GOT3 (cell line): ENCODE measurements at regions not wholly inside any gene's neighbourhood (a gene's known extent, or its start where the extent isn't known, plus 50 kb on each side); places are given as distances from the start of the nearest gene placed in this dataset.

ENCODE experiments used
- DNase-seq: peaks from one replicate; lab custom pipeline; 2025; ENCODE audit warnings: mixed read lengths; lab: John Stamatoyannopoulos, UW

DNA sequence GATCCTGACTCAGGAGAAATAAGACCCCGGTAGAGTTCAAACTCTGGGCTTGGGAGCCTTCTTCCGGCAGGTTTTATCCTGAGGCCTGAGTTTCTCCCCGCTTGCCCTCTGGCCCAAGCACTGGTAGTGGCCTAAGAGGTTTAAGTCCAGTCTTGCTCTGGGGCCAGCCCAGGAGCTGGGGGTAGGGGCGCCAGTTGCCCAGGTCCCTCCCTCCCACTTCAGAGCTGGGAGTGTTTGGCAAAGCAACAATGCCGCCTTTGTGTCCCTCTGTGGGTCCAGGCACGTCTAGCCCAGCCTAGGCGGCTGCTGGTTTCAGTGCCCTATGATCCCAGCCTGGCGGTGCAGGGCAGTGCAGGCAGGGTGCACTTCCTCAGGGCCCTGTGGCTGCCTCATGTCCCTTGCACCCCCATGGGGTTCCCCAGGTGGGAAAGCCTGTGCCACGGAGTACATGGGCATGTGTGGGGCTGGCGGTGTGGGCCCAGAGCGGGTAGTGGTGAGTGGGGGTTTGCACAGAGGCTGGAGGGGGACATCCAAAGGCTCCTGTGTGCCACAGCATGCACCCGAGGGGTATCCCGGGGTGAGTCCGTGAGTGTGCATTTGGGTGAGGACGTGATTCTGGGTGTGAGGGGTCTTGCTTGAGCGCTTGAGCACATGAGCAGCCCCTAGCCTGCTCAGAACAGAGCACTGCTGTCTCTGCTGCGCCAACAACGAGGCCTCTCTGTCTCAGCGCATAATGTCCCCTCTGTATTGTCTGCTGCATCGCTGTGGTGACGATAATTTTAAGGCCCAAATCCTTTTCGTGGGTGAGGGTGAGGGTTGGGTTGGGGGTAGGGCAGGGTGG lies 61.7 kb upstream of the PSD2 start:
- no peak for DNase-seq

DNA sequence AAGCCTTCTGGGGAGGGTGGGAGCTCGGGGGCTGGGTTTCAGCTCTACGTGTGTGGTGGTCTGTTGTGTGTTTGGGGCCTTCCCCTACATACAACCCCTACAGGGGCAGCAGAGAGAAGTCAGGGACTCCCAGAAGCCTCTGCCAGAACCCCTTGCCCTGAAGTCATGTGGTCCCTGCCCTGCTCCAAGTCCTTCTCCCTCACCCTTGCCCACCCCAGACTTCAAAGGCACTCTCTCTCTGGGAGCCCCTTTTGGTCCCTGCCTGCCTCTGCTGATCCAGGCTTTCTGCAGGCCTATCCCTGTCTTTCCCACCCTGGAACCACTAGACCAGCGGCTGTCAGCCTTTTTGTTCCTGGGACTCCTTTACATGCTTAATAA lies 61.1 kb upstream of the PSD2 start:
- DNase-seq = no peak

DNA sequence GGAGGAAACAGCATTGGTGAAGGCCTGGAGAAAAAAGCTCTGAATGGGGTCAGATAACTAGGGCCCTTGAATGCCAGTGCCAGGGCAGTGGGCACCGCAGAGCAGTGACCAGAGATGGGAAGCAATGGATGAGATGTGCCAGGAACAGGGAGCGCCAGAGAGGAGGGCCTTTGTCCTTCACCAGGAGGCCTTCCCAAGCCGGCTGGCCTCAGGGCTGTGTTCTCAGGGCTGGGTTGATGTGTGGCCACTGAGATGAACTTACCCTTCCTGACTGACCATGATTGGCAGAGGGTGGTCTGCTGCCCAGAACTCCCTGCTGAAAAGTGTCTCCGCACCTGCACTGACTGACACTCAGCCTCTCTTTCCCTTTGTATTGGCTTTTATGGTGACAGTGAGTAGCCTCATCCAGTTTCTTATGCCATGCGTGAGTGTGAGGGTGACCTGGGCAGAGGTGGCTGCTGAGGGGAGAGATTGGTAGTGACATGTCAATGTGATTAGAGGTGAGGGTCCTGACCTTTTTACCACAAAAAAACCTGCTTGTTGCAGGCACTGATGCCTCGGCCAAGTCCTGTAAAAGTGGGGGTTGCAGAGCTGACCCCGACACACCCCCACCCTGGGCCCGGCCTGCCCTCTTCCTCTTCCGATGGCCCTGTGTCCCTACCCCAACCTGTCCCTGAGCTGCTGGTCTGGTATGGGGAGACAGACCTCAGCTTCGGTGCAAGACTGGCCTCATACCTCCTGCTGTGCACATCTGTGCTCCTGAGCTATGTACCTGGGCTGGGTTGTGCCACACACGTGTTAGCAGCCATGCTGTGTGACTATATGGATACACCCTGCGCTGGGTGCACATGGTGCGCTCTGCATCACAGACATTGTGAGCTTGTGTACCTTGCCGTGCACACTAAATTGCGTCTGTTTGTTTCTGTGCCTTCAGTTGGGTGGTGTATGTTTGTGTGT lies 57.1 kb upstream of the PSD2 start:
- no peak for DNase-seq

DNA sequence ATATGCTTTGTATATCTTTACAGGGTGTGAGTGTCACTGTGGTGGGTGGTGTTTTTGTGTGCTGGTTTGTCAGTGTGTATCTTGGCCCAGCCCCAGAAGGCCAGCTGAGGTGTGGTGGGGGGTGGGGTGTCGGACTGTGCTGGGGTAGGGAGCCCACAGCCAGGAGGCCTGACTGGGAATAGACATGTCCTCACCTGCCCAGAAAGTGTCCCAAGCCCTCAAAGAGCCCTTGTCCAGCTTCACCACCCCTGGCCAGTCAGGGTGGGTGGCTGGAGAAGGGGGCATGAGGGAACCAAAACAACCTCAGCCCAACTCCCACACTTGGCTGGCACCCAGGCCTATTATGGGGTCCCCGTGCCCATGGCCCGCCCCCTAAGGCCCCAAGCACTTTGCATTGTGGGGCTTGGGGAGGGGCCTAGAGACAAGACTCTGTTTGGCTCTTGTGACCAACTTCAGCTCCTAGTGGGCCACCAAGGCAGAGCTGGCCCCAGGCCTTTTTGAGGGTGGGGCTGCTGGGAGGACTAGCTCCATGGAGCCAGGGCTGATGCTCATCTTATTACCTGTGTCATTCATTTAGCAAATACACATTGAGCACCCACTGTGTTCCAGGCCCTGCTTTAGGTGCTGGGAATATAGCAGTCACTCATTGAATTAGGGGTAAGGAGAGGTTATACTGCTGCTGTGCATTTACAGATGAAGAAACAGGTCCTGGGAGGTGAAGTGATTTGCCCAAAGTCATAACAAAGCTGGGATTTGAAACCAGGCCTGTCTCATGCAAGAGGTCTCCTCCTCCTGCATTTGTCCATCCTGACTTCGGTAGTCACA lies 56.2 kb upstream of the PSD2 start:
- DNase-seq = no peak

DNA sequence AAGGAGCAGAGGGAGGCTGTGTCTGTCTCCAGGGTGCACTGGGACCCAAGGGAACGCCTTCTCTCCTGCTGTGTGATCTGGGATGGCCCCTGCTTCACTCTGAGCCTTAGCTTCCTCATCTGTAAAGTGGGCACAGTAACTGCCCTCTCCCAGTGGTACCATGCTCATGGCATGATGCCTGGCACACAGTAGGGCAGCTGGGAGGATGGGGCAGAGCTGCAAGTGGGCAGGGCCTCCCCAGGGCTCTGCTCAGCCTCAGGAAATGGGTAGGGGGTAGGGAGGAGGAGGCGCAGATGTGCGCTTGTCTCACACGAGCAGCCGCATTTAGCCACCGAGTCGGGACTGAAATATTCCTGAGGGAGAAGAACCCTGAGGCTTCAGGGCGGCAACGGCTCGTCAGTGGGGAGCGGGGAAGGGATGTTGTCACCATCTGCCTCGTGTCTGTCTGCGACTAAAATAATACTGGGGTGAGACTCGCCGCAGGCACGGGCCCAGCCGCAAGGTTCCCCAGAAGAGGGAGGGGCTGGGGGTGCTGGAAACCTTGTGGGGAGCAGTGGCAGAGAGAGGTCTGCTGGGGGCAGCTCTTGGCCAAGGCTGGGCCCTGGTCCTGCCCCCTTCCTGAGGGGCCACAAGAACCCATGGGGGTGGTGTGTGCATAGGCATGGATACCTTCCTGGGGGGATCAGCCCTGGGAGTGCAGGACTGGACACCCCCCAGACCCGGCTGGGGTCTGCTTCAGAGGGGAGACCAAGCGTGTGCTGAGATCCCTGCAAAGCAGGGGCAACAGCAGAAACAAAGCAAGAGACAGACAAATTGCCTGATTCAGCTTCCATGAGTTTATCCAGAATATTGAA lies 55.2 kb upstream of the PSD2 start:
- DNase-seq = no peak

DNA sequence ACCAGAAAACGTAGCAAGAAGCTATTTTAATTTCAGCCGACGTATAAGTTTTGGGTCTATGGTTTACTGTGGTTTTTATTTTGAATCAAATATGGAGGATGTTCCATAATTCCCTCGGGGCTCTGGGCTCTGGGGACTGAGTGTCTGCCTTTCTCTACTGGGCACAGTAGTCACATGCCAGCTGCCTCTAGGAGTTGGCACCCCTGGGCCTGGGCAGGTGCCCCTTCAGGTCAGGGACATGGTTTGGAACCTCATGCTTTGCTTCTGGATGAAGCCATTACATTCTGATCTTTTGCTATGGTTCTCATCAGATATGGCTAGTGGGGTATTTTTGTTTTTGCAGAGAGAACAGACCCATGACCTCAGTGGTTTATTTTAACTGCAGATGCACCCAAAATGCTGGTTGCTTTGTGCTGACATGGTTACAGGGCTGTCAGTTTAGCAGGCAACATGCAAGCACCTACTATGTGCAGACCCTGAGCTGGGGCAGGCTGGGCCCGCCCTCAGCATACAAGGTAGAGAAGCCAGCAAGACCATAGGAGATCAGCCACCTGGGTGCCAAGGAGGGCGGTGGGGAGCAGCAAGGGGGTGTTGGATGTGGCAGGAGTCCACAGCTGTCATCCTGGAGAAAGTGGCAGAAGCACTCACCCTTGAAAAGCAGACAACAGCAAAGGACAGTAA lies 54.5 kb upstream of the PSD2 start:
- DNase-seq = no peak

DNA sequence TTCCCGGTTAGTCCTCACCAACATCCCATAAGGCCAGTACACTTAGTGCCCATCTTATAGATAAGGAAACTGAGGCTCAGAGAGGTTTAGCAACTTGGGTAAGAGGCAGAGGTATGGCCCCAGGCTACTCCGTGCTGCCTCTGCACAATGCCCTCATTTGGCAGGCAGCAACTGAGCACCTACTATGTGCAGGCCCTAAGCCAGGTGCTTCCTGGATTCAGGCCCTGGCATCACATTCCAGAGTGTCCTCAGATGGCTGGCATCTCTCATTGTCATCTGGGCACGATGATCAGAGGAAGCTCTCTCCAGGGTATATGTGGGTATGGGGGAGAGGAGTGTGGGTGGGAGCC lies 53.8 kb upstream of the PSD2 start:
- DNase-seq = no peak

DNA sequence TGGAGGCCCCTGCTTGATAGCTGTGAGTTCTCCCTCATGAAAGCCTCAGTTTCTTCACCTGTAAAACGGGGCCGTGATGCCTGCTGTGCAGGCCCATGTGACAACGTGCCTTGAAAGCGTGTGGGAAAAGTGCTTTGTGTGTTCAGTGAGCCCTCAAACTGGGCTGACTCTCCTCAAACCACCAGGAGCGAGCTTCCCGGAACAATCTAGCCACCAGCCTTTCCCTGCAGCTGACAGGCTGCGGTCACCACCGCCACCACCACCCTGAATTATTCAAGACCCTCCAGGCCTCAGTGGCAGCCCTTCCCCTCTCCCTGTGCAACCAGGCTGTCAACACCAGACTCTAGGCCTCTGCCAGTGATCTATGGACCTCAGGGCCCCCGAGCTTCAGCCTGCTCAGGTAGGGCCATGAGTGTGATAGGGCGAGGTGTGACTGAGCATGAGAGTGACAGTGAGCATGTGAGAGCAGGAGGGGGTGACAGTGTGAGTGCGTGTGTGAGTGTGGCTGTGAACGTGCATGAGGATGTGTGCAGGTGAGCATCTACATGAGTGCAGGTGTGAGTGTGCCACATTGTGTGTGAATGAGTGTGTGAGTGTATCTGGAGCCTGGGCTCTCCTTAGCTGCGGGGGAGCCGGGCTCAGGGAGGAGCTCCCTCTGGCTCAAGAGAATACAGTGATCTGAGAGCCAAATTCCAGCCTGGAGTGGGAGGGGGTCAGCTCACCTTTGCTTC lies 53.3 kb upstream of the PSD2 start:
- DNase-seq = no peak

DNA sequence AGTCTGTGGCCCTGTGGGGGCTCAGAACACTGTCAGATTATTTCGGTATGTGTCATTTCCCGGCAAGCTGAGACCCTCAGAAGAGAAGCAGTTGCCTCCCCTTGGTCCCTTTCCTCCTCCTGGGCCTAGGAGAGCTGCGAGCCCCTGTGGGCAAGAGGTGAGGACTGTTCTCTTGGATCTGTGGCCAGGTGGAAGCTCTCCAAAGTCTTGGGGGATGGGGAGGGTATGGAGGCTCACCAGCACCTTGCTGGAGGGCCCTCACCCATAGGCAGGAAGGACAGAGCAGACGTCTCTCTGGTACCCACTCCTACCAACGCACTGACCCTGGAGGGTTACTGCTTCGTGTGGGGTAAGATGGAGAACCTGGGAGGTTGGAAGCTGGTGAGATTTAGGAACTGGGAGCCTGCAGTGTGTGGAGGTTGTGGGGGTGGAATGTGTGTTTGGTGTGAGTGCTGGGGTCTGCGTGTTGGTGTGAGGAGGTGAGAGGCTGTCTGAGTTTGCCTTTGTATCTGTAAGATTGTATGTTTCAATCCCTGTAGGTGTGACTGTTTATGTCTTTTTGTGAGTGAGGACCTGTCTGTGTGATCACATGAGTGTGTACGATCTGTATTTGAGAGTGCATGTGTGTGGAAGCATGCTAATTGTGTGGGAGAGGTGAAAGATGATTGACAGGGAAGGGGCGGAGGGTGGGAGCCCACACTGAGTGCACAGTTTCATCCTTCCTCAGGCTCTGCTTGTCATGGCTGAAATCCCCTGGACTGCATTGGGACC lies 52.4 kb upstream of the PSD2 start:
- DNase-seq = no peak

DNA sequence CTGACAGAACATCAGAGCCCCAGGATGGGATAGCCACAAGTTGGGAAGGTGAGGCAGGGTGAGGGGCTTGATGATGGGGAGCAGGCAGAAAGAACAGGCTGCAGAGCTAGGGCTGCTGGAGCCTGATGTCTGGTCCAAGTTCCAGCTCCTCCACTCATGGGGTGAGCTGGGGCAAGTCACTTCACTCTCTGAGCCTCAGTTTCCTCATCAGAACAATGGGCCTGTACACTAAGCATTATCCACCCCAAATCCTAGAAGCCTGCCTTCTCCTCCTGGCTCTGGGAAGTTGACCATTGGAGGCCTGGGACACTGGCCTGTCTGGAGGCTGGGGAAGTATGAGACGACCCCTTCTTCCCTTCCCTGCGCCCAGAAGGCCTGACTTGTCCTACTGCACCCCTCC lies 51.8 kb upstream of the PSD2 start:
- no peak for DNase-seq

DNA sequence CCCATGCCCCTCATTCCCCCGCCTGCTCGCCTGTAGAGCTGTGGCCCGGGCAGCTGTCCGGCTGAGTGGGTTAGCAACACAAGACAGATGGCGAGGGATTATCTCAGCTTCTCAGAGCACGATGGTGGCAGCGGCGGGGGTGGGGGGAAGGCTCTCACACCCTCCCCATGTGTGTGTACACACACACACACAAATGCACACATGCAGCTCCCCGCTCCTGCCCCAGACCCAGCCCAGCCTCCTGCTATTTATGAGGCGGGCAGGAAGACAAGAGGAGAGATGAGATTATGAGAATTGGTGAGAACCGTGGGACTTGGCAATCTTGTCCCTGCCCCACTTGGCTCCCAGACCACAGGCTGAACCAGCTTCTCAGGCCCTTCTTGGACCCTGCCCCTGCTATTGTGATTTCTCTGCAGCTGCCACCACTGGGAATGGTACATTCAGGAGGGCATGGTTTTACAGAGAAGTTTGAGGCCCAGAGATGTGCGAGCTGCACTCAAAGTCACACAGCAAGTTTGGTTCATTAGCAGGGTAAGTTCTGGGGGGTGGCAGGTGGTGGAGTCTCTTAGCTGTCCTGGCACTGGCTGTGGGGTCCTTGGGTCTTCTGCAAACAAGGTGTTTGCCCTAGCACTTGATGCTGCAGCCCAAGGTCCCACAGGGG lies 51.0 kb upstream of the PSD2 start:
- DNase-seq = no peak

DNA sequence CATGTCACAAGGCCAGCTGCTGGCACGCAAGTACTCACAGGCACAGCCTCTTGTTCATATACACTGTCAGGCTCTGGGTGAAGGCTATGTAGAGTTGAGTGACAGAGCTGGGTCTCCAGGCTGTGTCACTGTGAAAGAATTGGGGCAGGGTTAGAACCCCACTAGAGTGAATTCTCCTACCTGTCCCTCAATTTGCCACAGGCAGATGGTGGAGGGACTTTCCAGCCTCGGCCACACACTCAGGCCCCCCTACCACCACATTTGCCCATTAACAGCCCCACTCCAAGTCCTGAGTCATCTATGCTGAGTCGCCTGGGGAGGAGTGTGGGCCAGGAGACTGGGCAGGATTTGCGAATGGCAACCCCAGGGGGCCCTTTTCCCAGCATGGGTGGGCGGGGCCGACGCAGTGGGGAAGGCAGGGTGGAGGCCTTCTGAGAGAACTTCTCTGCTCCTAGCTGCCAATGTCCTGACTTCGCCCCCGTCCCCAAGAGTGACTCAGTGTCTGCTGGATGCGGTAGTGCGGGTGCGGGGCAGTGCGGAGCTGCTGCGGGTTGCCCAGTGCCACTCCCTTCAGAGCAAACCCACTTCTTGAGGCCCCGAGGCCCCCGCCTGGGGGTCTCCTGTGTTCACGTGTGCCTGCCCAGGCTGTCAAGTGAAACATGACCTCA lies 50.3 kb upstream of the PSD2 start:
- DNase-seq = peak; percentile 86

DNA sequence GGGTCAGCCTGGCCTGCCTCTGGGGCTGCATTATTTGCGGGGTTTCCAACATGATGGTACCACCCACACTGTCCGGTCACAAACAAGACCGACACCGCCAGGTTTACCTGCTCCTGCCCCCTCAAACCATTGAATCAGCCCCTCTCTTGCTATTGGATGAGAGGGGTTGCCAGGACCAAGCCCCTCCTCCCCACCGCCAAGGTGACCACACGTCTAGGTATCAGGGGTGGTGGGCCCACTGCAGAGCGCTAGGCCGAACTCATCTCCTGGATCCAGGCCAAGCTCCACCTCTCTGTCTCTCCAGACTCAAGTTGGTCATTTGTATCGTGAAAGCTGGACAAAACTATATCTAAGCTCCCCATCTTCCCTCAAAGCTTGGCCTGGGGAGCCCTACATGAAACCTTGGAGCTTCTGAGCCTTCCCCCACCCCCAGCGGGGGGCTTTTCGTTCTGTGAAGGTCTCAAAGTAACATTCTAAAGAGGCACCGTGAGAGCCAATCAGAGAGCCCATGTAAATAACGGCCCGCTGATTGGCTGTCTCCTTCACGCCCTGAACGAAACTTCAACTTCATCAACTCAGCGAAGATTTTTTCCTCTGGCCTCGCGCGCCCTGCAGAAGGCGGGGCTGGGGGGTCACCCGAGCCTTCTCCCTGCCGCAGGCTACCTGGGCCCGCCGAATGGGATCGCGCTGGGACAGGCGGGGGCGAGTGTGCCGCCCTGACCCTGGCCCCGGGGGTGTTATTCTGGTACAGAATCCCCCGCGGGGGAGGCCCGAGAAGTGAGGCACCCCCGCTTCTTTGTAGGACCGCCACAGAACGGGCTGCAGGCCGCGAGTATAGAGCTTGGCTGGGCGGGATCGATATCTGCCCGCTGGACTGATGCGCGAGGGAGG lies 49.6 kb upstream of the PSD2 start:
- no peak for DNase-seq
